Femur (tissue), 1 donor: ENCODE measurements at regions not wholly inside any gene's neighbourhood (a gene's known extent, or its start where the extent isn't known, plus 50 kb on each side); places are given as distances from the start of the nearest gene placed in this dataset.

ENCODE experiments used
- DNase-seq: peaks from one replicate; pipeline ENCODE4 v3.0.0-alpha.2; 2017

GRCh38 chr2:5921081-5921642 is 229.0 kb downstream of the SOX11 start:
- DNase-seq, result no peak

- no peak for DNase-seq
These were observed 232.1 kb downstream of the SOX11 start for GRCh38 chr2:5923957-5924945.

DNA sequence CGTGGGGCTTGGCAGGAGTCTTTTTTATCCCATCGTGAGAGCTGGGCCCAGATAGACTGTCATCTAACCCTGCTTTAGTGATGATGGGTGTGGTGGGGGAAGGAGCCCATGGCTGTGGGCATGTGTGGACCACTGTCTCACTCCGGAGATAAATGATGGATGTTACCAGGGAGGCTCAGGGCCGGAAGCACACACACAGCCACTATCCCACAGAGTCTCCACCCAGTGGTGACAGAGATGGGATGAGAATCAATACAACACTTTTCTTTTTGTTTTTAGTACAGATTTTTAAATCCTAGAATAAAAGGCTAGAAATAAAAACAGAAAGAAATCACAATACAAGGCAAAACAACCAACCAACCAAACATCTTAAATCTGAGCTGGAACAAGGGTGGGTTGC is 233.4 kb downstream of the SOX11 start:
- no peak for DNase-seq

DNA sequence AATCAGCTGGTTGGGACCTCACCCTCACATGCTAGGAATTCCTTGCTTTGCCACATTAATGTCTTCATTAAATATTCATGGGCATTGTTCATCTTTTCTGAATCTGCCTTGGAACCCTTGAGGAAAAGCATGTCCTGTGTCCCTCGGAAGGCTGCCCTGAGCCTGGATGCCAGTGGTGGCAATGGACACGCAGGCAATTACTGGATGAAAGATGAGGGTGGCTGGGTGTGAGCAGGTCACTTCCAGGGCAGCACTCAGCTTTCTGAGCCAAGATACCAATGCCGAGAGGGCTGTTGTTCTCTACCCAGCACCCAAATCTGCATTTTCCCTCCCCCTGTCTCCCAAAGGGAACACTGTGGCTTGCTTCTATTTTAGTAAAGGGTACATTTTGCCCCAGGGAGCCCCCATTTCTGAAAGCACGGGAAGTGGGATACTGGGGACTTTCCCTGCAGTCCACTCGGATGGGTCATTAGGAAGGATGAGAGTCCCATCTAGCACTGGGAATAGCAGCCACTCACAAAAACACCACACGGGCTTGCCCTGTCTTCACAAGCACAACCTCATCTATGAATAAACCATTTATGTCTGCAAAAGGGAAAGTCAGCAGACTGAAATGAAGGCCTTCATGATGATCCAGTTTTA is 234.8 kb downstream of the SOX11 start:
- no peak for DNase-seq

- DNase-seq, result peak; percentile 56
These were observed 240.6 kb downstream of the SOX11 start for GRCh38 chr2:5932556-5933469.

DNA sequence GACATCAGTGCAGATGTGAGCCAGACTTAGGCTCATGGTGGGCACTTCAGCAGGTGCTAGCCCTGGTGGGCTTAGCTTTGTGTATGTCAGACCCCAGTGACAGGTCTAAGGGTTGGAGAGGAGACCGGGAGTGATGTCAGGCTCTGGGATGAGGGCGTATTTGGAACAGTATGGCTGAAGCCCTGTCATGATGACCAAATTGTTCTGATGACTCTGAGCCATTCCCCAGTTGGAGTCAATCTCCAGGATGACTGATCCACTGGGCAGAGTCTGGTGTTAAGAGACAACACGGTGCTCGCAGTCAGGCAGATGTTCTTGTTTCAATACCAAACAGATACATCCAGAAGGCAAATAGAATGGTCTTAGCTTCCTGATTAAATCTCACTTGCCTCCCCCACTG is 241.5 kb downstream of the SOX11 start:
- no peak for DNase-seq

DNA sequence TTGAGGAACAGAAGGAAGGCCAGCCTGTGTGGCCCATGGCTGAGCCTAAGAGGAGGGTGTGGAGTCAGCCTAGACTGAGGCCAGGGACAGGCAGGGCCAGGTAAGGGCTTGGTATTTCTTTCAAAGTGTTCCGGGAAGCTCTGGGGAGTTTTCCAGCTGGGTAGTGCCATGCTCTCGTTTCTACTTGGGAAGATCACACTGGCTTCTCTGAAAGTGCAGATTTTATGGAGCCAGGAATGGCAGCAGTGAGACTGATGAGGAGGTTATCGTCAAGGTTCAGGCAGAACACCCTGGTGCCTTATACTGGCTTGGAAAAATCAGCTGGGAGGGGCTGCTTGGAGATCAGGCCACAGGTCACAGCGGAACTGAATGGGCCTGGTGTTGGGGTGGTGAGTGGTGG is 245.1 kb downstream of the SOX11 start:
- DNase-seq, result no peak

DNA sequence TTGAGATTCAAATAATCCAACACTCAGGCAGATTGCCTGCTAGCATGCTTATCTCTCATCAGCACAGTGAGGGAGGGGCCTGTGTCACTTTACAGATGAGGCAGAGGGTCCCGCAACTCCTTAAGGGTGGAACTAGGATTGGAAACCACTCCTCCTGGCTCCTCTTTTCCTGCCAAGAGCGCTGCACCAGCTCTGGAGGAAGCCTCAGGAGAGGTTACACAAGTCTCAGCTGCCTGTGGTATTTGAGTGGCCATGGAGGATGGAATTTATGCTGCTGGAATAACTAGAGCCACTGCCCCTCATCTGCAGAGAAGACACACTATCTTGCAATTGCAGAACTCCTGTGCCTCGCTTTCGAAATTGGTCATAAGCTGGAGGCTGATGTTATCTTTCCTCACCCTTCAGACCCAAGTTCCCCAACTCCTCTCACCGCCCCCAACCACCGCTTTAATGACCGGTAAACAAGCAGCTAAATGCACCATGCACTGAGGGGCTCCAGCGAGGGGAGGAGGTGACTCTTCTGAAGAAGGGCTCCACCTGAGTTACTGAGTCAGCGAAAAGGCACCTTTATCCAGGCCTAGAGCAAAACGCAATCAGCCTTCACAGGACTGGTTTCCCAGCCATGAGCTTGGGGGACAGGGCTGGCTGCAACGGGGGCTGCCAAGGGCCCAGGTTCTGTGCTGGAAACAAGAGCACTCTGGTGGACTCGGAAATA is 245.8 kb downstream of the SOX11 start:
- no peak for DNase-seq

DNA sequence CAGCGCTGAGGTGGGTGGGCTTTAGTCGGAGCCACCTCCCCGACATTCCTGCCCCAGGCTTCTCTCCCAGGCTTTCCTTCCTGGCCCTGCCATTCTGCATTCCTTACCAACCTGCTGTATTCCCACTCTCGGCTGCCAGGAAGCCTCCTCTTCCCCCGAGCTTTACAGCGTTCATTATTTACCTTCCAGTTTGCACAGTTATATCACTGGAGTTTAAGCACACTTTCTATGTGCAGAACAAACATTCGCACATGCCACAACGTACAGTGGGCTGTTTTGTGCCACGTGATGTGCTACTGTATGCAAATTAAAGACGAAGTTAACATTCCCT is 246.3 kb downstream of the SOX11 start:
- no peak for DNase-seq

GRCh38 chr2:5939553-5939952 is 247.4 kb downstream of the SOX11 start:
- DNase-seq, result no peak

DNA sequence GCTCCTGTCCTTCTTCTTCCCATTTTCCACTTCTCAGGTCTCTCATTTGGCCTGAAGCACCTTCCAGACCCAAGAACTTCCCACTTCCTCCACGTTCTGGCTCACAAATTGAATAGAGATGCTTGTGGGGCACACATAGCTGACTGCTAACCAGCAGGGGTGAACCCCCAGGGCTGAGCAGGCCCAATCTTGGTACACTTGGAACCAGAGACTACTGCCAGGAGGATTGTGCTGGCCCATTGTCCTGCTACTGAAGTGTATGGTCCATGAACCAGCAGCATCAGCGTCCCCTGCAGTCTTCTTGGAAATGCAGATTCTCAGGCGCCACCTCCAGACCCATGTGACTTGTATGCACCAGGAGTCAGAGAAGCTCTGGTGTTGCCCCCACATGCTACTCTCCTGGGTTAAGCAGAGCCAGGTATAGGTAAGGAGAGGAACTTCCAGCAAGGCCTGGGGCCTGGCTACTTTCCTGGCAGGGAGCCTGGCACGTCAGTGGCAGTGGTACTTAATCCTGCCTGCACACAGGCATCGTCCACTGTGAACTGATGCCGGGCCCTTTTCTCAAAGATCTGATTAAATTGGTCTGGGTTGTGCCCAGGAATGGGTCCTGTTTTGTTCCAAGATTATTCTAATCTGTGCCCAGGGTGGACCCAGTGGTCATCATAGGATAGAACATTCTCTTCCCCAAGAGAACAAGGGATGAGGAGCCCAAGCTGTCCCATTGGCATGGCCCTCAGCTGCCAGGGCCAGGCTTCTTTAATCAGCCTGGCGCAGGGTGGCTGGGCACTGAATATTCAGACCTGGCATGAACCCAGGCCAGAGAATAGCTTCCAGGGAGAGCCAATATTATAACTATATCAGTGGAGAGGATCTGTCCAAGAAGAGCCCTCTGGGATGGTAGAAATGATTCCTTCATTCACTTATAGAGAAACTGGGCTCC is 248.7 kb downstream of the SOX11 start:
- no peak for DNase-seq

DNA sequence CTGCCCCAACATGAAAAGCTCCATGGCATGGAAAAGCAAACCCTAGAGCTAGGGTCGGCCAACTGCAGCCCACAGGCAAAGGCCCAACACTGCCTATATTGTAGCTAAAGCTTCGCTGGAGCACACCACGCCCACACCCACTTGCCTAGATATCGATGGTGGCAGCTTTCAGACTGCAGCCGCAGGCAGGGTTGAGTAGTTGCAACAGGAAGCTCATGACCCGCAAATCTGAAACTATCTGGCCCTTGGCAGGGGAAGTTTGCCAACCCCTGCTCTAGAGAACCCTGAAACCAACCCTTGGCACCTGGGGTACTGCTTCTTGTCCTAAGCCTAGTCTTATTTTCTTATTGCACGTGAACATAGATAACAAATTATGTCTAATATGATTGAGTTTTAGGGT is 250.0 kb downstream of the SOX11 start:
- no peak for DNase-seq

- no peak for DNase-seq
These were observed 253.6 kb downstream of the SOX11 start for GRCh38 chr2:5945742-5946141.

- DNase-seq, result no peak
These were observed 254.3 kb downstream of the SOX11 start for GRCh38 chr2:5946225-5947115.

DNA sequence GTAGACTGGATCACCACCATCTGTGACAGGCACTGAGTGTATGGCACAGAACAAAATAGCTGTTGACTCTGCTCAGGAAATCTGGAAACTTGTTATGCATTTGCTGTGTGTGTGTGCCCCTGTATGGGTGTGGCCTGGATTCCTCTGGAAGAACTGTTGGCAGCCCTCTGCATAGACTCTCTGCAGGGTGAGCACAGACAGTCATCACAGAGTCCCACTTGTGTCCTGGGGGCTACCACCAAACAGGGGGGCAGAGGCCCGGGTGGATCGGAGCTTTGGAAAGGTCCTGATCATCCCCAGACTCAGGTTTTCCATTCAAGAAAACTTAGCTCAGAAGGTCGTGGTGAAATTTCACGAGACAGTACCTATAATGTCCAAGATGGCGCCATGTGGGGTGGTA is 258.6 kb downstream of the SOX11 start:
- no peak for DNase-seq

DNA sequence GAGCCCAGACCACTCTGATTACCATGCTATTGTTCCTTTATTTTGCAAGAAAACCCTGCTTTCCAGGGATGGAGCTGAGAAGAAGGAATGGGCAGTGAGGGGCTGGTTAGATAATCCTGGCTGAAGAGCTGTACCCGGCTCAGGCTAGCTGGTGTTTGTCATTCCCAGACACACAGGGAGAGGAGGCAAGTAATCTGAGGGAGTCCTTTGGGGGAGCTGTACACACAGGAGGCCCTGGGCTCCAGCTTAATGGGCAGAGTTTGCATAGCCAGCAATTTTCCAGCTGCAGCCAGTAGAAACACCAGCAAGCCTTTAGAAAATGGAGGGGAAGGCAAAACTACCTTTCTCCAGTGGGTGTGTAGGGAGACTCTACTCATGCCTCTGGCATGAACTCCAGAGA is 259.3 kb downstream of the SOX11 start:
- DNase-seq, result no peak

GRCh38 chr2:5953525-5953924 is 261.3 kb downstream of the SOX11 start:
- no peak for DNase-seq

DNA sequence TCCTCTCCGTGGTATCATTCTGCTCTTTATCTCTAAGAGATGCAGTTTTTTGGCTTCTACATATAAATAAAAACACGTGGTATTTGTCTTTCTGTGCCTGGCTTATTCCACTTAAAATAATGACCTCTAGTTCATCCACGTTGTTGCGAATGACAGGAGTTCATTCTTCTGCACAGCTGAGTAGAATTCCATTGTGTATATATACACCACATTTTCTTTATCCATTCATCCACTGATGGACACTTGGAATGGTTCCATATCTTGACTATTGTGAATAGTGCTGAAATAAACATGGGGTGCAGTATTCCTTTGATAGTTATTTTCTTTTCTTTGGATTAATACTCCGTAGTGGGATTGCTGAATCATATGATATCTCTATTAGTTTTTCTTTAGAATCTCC is 262.3 kb downstream of the SOX11 start:
- DNase-seq, result no peak

DNA sequence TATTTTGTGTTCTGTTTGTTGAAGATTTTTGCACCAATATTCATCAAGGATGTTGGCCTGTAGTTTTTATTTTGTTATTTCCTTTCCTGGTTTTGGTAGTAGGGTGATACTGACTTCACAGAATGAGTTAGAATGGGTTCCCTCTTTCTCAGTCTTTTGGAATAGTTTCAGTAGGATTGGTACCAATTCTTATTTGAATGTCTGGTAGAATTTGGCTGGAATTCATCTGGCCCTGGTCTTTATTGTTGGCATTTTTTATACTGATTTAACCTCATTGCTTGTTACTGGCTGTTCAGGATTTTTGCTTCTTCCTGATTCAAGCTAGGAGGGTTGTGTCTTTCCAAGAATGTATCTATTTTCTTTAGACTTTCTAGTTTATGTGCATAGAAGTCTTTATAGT is 263.7 kb downstream of the SOX11 start:
- DNase-seq, result no peak
